22Rv1 (cell line): ENCODE measurements at regions not wholly inside any gene's neighbourhood (a gene's known extent, or its start where the extent isn't known, plus 50 kb on each side); places are given as distances from the start of the nearest gene placed in this dataset.

Experiments
- ZFX ChIP-seq: fragments of 450-650 bp; IDR thresholded peaks from 2 replicates; pipeline ENCODE4 v1.6.1; 2017; ENCODE audit warnings: antibody characterized with exemption, borderline replicate concordance
- TF ChIP-seq, protein P1 (sequence below): fragments of 450-650 bp; IDR thresholded peaks from 2 replicates; pipeline ENCODE4 v1.5.1; 2017; ENCODE audit warnings: mild to moderate bottlenecking

DNA sequence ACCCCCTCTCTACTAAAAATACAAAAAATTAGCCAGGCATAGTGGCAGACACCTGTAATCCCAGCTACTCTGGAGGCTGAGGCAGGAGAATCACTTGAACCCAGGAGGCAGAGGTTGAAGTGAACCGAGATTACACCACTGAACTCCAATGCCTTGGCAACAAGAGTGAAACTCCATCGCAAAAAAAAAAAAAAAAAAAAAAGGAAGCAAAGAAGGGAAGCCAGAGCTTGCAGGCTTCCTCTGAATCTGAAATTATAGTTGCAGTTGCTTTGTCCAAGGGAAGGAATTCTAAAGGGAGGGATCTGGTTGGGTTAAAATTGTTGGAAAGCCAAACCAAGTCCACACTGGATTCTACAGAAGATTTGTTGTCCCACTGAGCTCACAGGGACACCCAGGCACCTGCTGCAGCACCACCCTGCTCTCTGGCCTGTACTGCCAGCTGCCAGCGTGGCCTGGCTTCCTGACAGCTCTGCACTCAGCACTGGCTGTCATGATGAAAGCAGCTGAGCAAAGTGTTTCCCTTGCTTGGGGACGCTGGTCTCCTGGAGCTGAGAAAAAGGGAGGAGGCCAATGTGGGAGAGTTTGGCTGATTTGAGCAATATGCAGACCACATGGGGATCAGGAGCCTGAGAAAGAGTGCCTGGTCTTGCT is 88.8 kb upstream of the HES1 start:
- TF ChIP-seq, protein P1, sequence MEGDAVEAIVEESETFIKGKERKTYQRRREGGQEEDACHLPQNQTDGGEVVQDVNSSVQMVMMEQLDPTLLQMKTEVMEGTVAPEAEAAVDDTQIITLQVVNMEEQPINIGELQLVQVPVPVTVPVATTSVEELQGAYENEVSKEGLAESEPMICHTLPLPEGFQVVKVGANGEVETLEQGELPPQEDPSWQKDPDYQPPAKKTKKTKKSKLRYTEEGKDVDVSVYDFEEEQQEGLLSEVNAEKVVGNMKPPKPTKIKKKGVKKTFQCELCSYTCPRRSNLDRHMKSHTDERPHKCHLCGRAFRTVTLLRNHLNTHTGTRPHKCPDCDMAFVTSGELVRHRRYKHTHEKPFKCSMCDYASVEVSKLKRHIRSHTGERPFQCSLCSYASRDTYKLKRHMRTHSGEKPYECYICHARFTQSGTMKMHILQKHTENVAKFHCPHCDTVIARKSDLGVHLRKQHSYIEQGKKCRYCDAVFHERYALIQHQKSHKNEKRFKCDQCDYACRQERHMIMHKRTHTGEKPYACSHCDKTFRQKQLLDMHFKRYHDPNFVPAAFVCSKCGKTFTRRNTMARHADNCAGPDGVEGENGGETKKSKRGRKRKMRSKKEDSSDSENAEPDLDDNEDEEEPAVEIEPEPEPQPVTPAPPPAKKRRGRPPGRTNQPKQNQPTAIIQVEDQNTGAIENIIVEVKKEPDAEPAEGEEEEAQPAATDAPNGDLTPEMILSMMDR = no peak
- no peak for TF ChIP-seq ZFX
